Esophagus squamous epithelium (tissue), 4 donors: ENCODE measurements at regions not wholly inside any gene's neighbourhood (a gene's known extent, or its start where the extent isn't known, plus 50 kb on each side); places are given as distances from the start of the nearest gene placed in this dataset.

Source experiments
- POLR2A ChIP-seq, 4 donors: fragments of 450-650 bp; IDR thresholded peaks; one replicate each; pipeline ENCODE4 v1.6.1; 2017; ENCODE audit warnings: antibody characterized with exemption in 4 of 4, mild to moderate bottlenecking in 4 of 4, moderate library complexity in 3 of 4
- TF ChIP-seq, protein P1 (sequence below), 6 experiments: fragments of 450-650 bp in 4 of 6; fragments of 200-600 bp in 2 of 6; sonication (generic) in 2 of 6; IDR thresholded peaks; one replicate each; pipeline ENCODE4 v1.5.1; 2016 to 2019; ENCODE audit warnings: antibody characterized with exemption in 6 of 6, mild to moderate bottlenecking in 4 of 6, moderate library complexity in 4 of 6

DNA sequence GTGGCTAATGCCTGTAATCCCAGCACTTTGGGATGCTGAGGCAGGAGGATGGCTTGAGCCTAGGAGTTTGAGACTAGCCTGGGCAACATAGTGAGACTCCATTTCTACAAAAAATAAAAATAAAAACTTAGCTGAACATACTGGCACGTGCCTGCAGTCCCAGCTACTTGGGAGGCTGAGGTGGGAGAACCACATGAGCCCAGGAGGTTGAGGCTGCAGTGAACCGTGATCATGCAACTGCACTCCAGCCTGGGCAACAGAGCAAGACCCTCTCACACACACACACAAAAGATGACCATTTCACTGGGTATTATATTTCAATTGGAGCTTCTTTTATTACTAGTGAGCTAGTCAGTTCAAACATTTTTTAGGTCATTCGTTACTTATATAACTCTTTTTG, 116.9 kb upstream of the SLC35F3 start:
- TF ChIP-seq, protein P1, sequence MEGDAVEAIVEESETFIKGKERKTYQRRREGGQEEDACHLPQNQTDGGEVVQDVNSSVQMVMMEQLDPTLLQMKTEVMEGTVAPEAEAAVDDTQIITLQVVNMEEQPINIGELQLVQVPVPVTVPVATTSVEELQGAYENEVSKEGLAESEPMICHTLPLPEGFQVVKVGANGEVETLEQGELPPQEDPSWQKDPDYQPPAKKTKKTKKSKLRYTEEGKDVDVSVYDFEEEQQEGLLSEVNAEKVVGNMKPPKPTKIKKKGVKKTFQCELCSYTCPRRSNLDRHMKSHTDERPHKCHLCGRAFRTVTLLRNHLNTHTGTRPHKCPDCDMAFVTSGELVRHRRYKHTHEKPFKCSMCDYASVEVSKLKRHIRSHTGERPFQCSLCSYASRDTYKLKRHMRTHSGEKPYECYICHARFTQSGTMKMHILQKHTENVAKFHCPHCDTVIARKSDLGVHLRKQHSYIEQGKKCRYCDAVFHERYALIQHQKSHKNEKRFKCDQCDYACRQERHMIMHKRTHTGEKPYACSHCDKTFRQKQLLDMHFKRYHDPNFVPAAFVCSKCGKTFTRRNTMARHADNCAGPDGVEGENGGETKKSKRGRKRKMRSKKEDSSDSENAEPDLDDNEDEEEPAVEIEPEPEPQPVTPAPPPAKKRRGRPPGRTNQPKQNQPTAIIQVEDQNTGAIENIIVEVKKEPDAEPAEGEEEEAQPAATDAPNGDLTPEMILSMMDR (IDR thresholded peaks at IDR 0.05) = no peak
- no peak for TF ChIP-seq POLR2A (IDR thresholded peaks at IDR 0.05)
